SKM-1 treated with dmso at 0.1 percent for 144 hours (cell line): ENCODE measurements at regions not wholly inside any gene's neighbourhood (a gene's known extent, or its start where the extent isn't known, plus 50 kb on each side); places are given as distances from the start of the nearest gene placed in this dataset.
A peak's percentile ranks its signal among the peaks of the same experiment; 100 is the strongest.
"Not testable (repeated sequence)": the region's sequence is repeated elsewhere in the genome, so short reads cannot be mapped to it uniquely, and the experiment has no call there.

Source experiments
- DNase-seq: peaks from one replicate; lab custom pipeline; 2025; ENCODE audit not compliant: unreplicated experiment; lab: John Stamatoyannopoulos, UW

DNA sequence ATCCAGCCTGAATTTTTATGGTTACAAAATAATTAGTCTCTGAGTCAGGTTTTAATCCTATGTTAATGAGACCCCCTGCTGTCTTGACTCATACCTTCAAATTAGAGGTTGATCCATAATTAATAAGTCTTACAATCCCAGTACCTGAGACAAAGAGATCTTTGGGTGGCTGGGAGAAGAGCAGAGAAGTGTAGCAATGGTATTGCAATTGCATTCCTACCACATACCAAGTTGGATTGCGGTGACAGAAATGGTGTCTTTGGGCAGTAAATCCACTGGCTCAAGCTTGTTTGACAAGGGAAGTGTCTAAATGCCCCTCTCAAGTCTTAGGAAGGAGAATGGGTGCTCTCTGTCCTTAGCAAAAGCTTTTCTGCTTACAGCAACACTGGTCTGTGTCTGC, 150.4 kb downstream of the BTBD3 start:
- DNase-seq = no peak

DNA sequence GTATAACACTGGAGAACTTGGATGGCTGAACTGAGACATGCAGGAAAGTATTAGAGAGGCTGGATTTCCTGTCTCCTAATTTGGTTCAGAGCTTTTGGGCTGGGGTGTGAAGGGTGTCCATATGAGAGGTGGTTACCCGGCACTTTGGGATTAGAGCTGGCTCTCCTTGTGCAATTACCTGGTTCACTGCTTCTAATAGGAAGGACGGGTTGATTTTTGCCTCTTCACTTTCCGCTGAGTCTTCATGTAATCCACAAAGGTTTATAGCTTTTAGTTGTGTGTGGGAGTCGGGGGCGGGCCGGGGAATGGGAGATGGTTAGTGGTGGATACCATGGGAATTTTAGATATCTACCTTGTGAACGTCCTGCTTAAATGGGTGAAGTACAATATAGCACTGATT, 151.5 kb downstream of the BTBD3 start:
- DNase-seq = no peak

DNA sequence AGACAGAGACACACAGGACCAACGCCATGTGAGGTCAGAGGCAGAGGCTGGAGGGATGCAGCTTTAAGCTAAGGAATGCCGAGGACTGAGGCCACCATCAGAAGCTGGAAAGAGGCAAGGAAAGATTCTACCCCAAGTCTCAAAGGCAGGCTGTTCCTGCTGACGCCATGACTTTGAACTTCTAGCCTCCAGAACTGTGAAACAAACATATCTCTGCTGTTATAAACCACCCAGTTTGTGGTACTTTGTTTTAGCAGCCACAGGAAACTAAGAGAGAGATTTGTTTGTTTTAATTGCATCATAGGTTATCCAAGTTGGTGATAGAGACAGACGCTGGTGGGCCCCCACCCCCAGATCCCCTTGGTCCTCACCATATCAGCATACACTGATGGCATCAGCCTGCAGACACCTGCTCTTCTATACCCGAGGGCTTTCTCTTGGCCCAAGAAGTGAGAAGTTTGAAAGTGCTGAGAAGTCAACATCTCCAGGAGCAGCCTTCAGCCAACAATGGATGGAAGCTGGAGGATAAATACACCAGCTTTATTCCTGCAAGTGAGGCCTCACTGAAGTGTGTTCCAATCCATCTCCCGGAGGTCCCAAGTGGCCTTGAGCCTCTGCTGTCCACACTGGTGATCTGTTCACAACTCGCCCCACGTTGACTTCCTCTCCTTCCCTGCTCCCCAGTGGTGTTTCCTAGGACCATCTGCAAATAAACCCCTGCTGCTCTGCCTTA, 154.7 kb downstream of the BTBD3 start:
- no peak for DNase-seq

DNA sequence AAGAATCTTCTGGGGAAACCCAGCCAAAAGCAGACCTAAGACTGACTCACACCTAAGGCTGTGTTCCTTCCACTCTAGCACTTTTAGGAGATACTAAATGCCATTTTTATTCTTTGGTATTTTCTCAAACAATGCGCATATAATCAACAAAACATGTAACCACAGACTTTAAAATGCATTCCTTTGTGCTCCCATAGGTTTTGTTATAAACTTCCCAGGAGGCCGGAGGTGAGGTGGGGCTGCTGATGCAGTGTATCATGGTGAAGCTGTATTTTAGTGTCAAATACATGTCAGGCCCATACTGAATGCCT, 155.2 kb downstream of the BTBD3 start:
- no peak for DNase-seq

DNA sequence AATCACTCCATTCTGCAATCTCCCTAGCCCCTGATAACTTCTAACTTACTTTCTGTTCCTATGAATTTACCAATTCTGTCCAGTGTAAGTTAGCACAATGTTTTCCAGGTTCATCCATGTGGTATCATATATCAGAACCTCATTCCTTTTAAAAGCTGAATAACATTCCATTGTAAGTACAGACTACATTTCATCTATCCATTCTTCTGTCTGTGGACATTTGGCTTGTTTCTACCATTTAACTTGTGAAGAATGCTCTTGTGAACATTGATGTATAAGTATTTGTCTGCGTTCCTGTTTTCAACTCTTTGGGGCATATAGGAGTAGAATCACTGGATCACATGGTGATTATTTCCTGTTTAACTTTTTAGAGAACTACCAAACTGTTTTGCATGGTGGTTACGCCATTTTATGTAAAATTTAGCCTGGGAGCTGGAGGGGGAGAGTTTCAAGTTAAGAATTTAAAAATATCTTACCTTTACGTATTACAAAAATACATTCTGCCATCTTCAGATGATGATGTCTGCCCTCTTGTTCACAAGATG, 156.5 kb downstream of the BTBD3 start:
- no peak for DNase-seq

DNA sequence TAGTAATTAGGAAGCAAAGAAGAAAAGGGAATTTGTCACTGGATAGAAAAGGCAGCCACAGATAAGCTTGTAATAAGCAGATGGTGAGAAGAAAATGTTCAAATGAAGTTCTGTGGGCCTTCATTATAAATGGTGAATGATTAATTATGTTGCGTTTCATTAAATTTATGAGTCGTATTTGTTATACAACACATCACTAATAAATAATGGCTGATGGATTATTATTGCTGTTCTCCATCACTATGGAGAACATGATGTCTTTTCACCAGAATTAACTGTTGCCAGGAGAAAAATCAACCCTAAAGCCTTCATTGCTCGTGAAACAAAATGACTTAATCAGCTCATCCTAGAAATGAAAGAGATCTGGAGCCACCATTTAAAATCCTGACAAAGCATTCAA, 158.5 kb downstream of the BTBD3 start:
- no peak for DNase-seq

DNA sequence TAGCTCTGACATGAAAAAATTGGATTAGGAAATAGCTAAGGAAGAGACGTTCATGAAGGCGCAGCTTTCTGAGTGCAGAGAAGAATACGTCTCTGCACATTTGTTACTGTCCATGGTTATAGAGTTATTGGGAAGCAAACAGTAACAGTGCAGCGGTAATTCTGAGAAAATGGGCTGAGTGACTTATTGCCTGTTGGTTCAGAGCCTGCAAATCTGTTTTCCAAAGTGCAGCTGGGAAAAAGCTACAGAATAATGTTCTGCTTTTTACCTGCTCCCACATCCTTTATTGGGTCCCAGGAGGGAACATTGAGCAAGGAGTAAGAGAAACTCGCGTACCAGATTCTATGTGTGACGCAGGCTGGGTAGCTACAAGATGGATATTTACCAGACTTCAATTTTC, 160.2 kb downstream of the BTBD3 start:
- no peak for DNase-seq

DNA sequence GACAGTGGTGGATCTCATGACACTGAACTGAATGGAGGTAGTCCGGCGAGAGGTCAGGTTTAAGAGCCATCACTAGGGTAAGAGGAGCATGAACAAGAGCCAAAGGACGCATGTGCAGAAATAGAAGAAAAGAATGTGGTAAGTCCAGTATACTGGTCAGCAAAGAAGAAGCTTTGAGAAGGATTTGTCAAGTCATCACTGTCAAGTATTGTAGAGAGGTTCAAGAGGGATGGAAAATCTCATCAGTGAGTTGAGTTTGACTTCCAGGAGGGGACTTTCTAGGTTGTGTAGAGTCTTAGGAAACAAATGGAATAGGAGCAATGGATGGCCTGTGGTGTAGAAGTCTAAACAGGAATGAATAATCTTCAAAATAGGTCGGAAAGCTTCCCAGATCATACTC, 161.8 kb downstream of the BTBD3 start:
- DNase-seq = no peak

DNA sequence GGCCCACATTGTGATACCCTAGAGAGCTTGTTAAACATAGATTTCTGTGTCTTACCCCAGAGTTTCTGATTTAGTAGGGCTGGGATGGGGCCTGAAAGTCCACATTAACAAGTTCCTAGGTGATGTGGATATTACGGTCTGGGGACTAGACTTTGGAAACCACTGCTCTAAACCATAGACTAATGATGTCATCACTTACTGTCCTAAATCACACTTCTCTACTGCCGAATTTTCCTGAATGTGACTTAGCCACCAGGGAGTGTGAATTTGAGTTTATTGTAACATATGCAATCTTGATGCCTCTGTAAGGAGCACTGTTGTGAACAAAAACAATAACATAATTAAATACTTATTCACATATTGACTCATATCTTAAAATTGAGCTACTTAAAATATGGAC, 165.6 kb downstream of the BTBD3 start:
- DNase-seq = no peak

DNA sequence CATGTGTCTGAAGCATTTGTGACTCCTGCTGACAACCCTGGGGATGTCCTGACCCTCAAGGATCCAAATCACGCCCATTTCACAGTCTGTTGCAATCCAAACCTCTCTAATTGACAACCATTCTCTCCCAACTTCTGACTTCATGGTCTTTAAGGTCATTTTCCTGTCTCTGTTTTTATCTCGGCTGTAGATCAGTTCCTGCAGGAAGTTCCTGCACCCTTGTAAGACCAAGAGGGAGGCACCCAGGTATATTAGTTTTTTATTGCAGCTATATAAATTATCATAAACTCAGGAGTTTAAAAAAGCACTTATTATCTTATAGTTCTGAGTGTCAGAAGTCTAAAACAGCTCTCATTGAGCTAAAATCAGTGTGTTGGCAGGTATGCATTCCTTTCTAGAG, 166.8 kb downstream of the BTBD3 start:
- no peak for DNase-seq

DNA sequence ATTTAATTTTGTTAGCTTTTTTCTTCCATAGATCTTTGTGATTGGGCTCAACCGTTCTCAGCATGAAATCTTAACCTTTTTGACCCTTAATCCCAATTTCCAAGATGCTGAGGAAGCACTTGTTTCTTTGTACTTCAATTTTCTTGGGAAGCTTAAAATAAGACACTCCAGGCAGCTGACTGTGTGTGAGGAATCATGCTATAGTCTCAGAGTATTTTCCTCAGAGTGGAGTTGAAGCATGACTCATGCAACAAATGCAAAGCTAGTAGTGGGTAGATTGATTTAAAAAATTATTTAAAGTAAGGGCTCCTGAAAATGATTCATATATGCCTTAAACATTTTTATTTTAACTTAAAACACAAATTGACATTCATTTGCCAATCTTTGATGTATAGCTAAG, 168.7 kb downstream of the BTBD3 start:
- no peak for DNase-seq

DNA sequence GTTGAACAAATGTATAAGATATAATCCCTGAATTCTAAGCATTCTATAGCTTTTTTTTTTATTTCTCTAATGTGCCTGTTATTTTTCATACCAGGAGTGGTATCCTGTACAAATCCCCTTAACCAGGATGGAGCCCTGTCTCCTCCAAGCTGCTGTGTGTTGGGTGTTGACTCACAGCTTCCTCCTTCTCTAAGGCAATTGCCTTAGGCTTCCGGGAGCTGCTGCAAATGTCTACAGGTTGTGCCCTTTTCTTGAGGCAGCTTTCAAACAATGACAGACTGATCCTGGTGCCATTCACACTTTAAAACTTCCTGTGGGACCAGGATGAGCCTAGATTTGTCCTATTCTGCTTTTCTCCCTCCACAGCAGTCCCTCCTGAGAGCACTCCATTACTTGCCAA, 173.2 kb downstream of the BTBD3 start:
- no peak for DNase-seq

DNA sequence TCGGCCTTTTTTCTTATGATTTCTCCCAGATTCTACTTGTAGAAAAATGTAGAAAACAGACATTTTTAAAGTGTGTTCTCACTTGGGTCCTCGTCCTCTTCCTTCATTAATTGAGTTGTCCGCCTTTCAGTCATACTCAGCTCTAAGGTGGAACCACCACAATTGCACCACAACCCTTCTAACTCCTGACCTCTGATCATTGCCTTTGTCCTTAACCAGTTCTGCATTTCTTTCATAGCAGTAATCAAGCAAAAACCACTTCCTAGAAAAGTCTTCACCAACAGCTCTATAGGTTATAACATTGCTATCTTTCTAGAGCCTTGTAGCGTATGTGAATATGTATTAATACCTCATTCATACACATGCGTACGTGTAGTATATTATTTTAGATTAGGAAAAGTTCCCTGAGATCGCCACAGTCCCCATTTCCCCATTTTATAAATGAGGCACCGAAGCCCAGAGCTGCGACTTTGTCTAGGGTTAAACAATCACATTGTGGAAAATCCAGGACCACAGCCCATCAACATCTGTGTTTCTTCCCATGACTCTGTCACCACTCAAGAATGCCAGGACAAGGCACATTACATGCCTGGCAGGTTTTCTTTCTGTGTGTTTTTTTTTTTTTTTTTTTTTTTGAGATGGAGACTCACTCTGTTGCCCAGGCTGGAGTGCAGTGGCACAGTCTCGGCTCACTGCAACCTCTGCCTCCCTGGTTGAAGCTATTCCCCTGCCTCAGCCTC, 175.5 kb downstream of the BTBD3 start:
- peak; percentile 29 for DNase-seq

DNA sequence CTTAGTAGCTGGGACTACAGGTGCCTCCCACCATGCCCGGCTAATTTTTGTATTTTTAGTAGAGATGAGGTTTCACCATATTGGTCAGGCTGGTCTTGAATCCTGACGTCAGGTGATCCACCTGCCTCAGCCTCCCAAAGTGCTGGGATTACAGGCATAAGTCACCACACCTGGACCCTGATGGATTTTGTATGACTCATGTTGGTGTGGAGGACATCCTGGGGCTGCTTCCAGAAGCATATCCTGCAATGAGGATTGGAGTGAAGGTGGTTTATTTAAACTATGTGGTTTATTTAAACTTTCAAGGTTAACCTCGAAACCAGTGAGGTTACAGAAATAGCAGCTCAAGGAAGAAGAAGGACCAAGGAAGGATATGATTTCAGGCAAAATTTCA, 176.1 kb downstream of the BTBD3 start:
- DNase-seq = not testable (repeated sequence)

DNA sequence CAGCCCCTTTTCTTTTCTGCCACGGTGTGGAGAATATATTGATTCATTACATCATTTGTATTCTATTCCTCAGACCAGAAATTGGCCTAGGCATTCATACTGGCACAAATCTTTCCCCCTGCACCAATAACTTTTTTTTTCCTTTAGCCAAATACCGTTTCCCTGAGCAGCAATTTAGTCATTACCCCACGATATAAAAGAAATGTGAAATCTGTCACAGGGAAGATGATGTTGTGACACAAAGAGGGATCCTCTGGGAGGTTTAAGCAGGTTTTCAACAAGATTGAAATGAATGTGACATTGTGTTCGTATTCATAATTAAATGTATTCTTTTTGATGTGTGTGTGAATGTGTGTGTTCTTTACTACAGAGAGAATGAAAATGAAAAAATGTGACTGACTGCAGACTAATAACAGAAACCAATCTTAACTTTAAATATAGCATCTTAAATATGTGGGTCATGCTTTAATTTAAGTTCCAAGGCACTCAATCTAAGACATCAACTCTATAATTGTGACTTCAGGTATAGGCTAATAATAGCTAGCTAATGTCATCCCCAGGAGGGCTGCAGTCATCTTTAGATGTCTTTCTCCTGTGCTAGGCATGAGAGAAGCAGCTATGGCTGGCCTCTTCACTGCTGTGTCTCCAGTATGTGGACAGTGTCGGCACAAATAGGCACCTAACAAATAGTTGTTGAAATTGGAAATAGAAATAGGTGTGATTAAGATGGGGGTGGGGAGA, 177.7 kb downstream of the BTBD3 start:
- DNase-seq = no peak

DNA sequence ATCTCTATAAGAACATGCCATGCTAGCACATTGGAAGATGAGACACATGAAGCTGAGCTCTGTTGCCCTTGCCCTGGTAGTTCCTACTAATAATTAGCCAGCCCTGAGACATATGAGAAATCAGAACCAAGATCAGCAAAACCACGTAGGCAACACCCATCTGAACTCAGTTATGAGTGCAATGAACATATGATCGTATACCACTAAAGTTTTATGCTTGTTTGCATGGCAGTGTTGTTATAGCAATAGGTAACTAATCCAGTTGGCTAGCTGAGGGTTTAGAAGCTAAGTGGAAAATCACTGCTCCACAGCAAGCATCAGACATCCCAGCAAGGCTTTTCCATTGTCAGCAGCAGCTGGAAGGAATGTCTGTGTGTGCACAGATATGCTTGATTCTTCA, 180.7 kb downstream of the BTBD3 start:
- no peak for DNase-seq

DNA sequence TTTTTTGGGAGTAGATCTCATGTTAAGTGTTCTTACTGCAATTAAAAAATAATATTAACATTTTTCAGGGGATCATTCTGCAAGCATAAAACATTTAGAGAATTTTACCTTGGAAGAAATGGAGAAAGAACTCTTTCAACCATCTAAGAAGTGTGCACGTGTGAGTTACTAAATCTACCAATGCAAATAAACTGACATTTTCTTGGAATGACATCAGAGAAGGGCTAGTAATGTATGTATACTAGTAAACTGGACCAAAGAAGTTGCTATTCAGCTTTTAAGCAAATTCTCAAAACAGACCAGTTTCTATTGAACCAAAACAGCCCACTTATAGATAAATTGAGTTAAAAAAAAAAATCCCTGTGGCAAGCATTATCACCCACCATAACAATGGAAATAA, 191.2 kb downstream of the BTBD3 start:
- no peak for DNase-seq

DNA sequence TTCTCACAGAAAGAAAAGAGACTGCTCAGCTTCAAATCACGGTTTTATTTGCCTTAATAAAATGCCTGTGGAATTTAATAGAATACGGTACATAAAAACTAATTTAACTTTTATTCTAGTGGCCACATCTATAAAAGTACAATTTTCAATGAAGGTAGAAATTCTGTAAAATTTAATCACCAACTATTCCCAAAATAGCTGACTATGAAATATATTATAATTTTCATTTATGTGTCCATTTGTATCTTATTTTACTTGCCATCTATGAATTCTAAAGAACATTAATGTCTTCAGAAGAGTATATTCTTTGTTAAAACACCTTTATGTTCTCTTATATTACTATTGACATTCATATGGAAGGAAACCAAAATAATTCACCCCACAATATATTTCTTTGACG, 192.6 kb downstream of the BTBD3 start:
- DNase-seq = no peak

DNA sequence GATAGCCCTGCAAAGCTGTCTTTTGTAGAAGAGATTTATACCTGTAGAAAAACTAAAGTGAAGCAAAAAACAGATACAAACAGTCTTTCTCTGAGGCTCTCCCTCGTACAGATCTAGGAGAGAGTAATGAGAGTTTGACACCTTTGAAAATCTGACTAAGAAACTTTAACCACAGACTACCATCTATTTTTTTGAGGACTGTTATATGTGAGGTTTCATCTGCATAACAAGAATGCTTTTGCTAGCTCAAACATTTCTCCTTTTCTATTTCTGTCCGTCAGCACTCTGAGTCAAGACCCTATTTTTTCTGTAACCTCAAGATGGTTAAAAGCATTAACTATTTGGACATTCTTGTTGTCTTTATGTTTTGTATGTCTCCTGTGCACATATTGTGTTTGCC, 193.0 kb downstream of the BTBD3 start:
- DNase-seq = no peak

DNA sequence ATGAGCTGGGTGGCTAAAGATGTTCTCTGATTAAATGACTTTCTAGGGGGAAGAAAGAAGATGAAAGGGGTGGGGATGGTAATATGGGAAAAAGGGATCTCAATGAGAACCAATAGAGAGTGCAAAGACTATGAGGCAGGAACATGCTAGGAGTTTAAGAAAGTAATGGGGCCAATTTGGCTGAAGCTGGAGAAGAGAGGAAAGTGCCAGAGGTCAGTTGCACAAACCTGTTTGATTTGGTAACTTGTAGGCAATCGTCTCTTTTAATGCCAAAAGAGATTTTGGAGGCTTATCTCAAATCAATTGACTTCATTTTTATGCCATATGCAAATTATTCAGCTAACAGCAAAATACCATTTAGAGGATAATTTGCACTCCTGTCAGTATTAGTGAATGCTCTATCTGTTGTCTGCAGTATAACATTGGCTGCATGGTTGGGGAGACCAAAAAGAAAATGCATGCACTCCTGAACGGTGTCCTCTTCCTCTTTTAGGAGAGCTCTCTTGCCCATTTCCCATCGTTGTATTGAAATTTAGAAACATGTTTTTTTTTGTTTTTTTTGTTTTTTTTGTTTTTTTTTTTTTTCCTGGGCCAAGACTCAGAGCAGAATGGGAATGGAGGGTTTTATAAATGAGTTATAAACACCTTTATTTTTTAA, 193.9 kb downstream of the BTBD3 start:
- no peak for DNase-seq

DNA sequence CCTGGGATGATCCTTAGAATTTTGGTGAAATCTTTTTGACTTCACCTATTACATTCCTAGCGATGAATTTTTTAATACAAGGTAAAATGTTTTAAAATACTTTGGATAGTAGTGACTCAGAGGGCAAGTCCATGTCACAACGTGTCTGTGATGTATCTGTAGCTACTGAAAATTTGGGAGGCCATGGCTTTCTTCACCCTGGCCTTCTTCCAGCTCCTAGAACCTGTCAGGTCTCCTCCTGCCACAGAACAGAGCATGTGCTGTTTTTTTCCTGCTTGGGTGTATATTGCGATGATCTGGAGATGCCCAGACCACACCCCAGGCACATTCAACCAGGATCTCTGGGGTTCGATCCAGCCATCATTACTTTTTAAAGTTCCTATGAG, 194.4 kb downstream of the BTBD3 start:
- no peak for DNase-seq

DNA sequence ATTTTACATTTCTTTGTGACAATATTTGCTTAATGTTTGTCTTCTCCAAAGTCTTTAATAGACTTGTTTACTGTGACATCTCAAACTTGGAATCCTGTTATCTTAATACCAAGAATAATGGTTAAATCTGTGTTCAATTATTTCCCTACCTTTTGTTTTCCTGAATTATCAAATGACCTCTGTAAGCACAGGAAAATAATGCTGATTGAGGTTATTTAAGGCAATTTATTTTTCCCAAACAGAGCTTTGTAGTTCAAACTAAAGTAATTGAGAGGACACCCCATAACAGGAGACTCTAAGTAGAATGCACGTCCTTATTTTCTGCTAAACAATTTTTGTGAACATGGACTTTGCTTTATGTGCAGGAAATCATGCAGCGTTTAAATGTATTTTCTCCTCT, 195.0 kb downstream of the BTBD3 start:
- no peak for DNase-seq
